ENCODE measurements at regions not wholly inside any gene's neighbourhood (a gene's known extent, or its start where the extent isn't known, plus 50 kb on each side); places are given as distances from the start of the nearest gene placed in this dataset.
A peak's percentile ranks its signal among the peaks of the same experiment; 100 is the strongest.

DNA sequence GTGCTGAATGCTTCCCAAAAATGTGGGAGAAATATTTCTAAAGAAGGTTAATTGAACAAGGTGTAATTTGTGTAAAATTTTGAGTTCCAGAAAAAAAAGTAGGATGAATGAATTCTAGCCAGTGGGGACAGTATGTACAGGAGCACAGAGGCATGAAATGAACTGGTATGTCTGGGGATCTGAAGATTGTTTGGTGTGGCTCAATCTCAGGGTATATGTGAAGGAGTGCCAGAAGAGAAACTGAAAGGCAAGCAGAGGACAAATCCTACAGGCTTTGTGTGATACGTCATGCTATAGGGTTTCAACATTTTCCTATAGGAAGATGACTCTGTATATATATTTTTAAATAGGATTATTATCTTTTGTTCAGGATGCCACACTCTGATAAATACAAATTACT, 126.9 kb downstream of the FAM181B start:
- 79 to 95% methylated on average over 1 of the region's 1 CpG for WGBS, 2 donors
- no peaks in the 10 kb centered on the region for H3K9me3 ChIP-seq (ENCODE audit: control insufficient read depth in 4 of 4, insufficient read depth in 3 of 4, low read length in 3 of 4)

GRCh38 chr11:82601711-82602110, 132.0 kb downstream of the FAM181B start:
- WGBS, 2 donors = 57 to 59% methylated on average over 1 of the region's 1 CpG
- Histone ChIP-seq H3K9me3 (ENCODE audit: control insufficient read depth in 4 of 4, insufficient read depth in 3 of 4, low read length in 3 of 4) (no peaks in the 10 kb centered on the region), H3K27ac (ENCODE audit: low read depth in 1 of 2, low read length in 1 of 2) (no peak overlapping the region), H3K4me3 (no peak overlapping the region), H3K36me3 (ENCODE audit: control insufficient read depth in 4 of 4, insufficient read depth in 4 of 4, low read length in 4 of 4) (no peaks in the 10 kb centered on the region), H3K27me3 (ENCODE audit: control insufficient read depth in 3 of 3, insufficient read depth in 3 of 3, low read length in 2 of 3) (peaks cover 0 to 2% (median 0%) of the 10 kb centered on the region in 3 donors), H3K9ac (ENCODE audit: insufficient read depth in 1 of 2, low read length in 2 of 2) (no peak overlapping the region), H3K4me1 (ENCODE audit: control insufficient read depth in 5 of 5, insufficient read depth in 5 of 5, low read length in 5 of 5) (peaks cover 0 to 16% (median 0%) of the 10 kb centered on the region in 5 donors)
- ATAC-seq (ENCODE audit: insufficient read depth, low FRiP score) (no peak), DNase-seq (peak in 2 of 3 donors; percentile 43 to 57)
- no peak for TF ChIP-seq CTCF (IDR thresholded peaks at IDR 0.05; ENCODE audit: control extremely low read depth, extremely low read depth)

More for the DNA sequence above, 126.9 kb downstream of the FAM181B start:
- no peak overlapping the region for H3K27ac ChIP-seq (ENCODE audit: low read depth in 1 of 2, low read length in 1 of 2)
- H3K36me3 ChIP-seq (ENCODE audit: control insufficient read depth in 4 of 4, insufficient read depth in 4 of 4, low read length in 4 of 4) = no peaks in the 10 kb centered on the region
- H3K4me1 ChIP-seq (ENCODE audit: control insufficient read depth in 5 of 5, insufficient read depth in 5 of 5, low read length in 5 of 5) = peaks cover 0 to 3% (median 0%) of the 10 kb centered on the region in 5 donors
- H3K27me3 ChIP-seq (ENCODE audit: control insufficient read depth in 3 of 3, insufficient read depth in 3 of 3, low read length in 2 of 3) = peaks cover 0 to 2% (median 0%) of the 10 kb centered on the region in 3 donors
- no peak for TF ChIP-seq CTCF (IDR thresholded peaks at IDR 0.05; ENCODE audit: control extremely low read depth, extremely low read depth)
- no peak overlapping the region for H3K4me3 ChIP-seq
- no peak for DNase-seq
- ATAC-seq (ENCODE audit: insufficient read depth, low FRiP score) = no peak
- H3K9ac ChIP-seq (ENCODE audit: insufficient read depth in 1 of 2, low read length in 2 of 2) = no peak overlapping the region

DNA sequence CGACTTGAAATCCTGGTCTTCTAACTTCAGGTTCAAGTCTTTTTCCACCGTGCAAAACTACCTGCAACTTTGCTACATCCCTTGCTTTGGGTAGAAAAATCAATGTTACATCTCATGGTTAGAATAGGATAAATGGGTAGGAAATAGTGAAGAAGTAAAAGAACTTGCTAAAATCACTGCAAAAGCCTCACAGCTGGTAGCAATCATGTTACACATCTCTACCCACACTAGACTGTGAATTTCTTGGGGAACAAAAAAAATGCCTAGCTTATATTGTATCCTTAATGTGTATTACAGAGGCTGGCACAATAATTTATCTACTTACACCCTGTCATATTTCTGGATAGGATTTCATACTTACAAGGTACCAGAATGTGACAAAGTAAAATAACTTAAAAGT, 133.8 kb downstream of the FAM181B start:
- WGBS, 2 donors = 90 to 92% methylated on average over 2 of the region's 2 CpGs
- Histone ChIP-seq H3K4me1 (ENCODE audit: control insufficient read depth in 5 of 5, insufficient read depth in 5 of 5, low read length in 5 of 5) (peaks cover 0 to 16% (median 0%) of the 10 kb centered on the region in 5 donors), H3K27ac (ENCODE audit: low read depth in 1 of 2, low read length in 1 of 2) (no peak overlapping the region), H3K9me3 (ENCODE audit: control insufficient read depth in 4 of 4, insufficient read depth in 3 of 4, low read length in 3 of 4) (no peaks in the 10 kb centered on the region), H3K27me3 (ENCODE audit: control insufficient read depth in 3 of 3, insufficient read depth in 3 of 3, low read length in 2 of 3) (peaks cover 0 to 2% (median 0%) of the 10 kb centered on the region in 3 donors), H3K36me3 (ENCODE audit: control insufficient read depth in 4 of 4, insufficient read depth in 4 of 4, low read length in 4 of 4) (no peaks in the 10 kb centered on the region), H3K4me3 (no peak overlapping the region), H3K9ac (ENCODE audit: insufficient read depth in 1 of 2, low read length in 2 of 2) (no peak overlapping the region)
- ATAC-seq (ENCODE audit: insufficient read depth, low FRiP score) (no peak), DNase-seq (peak; percentile 20 to 75 (median 57))
- no peak for TF ChIP-seq CTCF (IDR thresholded peaks at IDR 0.05; ENCODE audit: control extremely low read depth, extremely low read depth)

DNA sequence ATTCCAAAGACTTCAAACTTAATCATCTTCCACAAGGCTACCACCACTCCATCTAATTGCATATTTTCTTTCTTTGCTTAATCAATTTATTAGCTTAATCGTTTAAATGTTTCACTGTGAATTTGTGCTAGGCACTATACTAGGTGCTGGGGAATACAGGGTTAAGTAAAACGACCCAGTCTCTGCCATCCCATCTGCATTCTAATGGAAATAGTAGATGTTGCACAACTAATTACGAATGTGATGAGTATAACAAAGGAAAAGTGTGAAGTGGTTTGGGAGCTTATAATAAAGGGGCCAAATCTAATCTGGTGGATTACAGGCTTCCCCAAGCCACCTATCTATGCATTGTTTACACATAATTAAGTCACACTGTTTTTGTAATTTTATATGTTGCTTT, 147.1 kb downstream of the FAM181B start:
- H3K9me3 ChIP-seq (ENCODE audit: control insufficient read depth in 4 of 4, insufficient read depth in 3 of 4, low read length in 3 of 4) = peaks cover 0 to 5% (median 0%) of the 10 kb centered on the region in 4 donors
- WGBS, 2 donors = 58 to 63% methylated on average over 3 of the region's 3 CpGs
- H3K36me3 ChIP-seq (ENCODE audit: control insufficient read depth in 4 of 4, insufficient read depth in 4 of 4, low read length in 4 of 4) = no peaks in the 10 kb centered on the region
- no peaks in the 10 kb centered on the region for H3K4me1 ChIP-seq (ENCODE audit: control insufficient read depth in 5 of 5, insufficient read depth in 5 of 5, low read length in 5 of 5)
- no peak for TF ChIP-seq CTCF (IDR thresholded peaks at IDR 0.05; ENCODE audit: control extremely low read depth, extremely low read depth)
- no peak overlapping the region for H3K9ac ChIP-seq (ENCODE audit: insufficient read depth in 1 of 2, low read length in 2 of 2)
- H3K27me3 ChIP-seq (ENCODE audit: control insufficient read depth in 3 of 3, insufficient read depth in 3 of 3, low read length in 2 of 3) = no peaks in the 10 kb centered on the region
- no peak for ATAC-seq (ENCODE audit: insufficient read depth, low FRiP score)
- DNase-seq = no peak
- no peak overlapping the region for H3K4me3 ChIP-seq
- H3K27ac ChIP-seq (ENCODE audit: low read depth in 1 of 2, low read length in 1 of 2) = no peak overlapping the region

Measured in lung (tissue), 11 donors.